Erythroblast (primary cell): ENCODE measurements at regions not wholly inside any gene's neighbourhood (a gene's known extent, or its start where the extent isn't known, plus 50 kb on each side); places are given as distances from the start of the nearest gene placed in this dataset.

Source experiments
- DNase-seq, 2 experiments: peaks; one replicate each; lab custom pipeline; 2025; lab: John Stamatoyannopoulos, UW
- GATA1 ChIP-seq: IDR thresholded peaks from 2 replicates; pipeline ENCODE4 v1.6.1; 2011; ENCODE audit warnings: low read depth, mild to moderate bottlenecking, control low read depth, low read length, moderate library complexity
- POLR2A ChIP-seq: IDR thresholded peaks from 2 replicates; pipeline ENCODE4 v1.6.1; 2011; ENCODE audit warnings: mild to moderate bottlenecking, low read length

GRCh38 chr12:46105735-46106134 lies 115.4 kb upstream of the SCAF11 start:
- DNase-seq = no peak
- TF ChIP-seq POLR2A = no peak
- TF ChIP-seq GATA1 = no peak

GRCh38 chr12:46103559-46104383 lies 113.4 kb upstream of the SCAF11 start:
- no peak for DNase-seq
- TF ChIP-seq GATA1 (no peak), POLR2A (no peak)

- TF ChIP-seq GATA1 (no peak), POLR2A (no peak)
- DNase-seq = no peak
These were observed 111.1 kb upstream of the SCAF11 start for GRCh38 chr12:46101485-46101869.

- no peak for TF ChIP-seq GATA1
- TF ChIP-seq POLR2A = no peak
These were observed 110.4 kb upstream of the SCAF11 start for GRCh38 chr12:46100551-46101484.

GRCh38 chr12:46089414-46090162 lies 99.2 kb upstream of the SCAF11 start:
- TF ChIP-seq GATA1 = no peak
- TF ChIP-seq POLR2A = no peak
- no peak for DNase-seq

More at GRCh38 chr12:46100551-46101484, 110.4 kb upstream of the SCAF11 start:
- DNase-seq = peak in 1 of 2 experiments; percentile 2

GRCh38 chr12:46087916-46088439 lies 97.6 kb upstream of the SCAF11 start:
- DNase-seq = no peak
- TF ChIP-seq POLR2A (no peak), GATA1 (no peak)

GRCh38 chr12:46084666-46085631 lies 94.6 kb upstream of the SCAF11 start:
- DNase-seq = peak in 1 of 2 experiments; percentile 15
- TF ChIP-seq POLR2A (no peak), GATA1 (no peak)

- no peak for TF ChIP-seq POLR2A
- TF ChIP-seq GATA1 = no peak
- DNase-seq = no peak
These were observed 92.3 kb upstream of the SCAF11 start for GRCh38 chr12:46082490-46083200.

- no peak for DNase-seq
These were observed 82.9 kb upstream of the SCAF11 start for GRCh38 chr12:46073321-46073720.

GRCh38 chr12:46071769-46072624 lies 81.6 kb upstream of the SCAF11 start:
- TF ChIP-seq GATA1 (no peak), POLR2A (no peak)
- peak; percentile 70 to 71 for DNase-seq

More at GRCh38 chr12:46073321-46073720, 82.9 kb upstream of the SCAF11 start:
- TF ChIP-seq GATA1 (no peak), POLR2A (no peak)
